Endothelial cell of hepatic sinusoid (primary cell): ENCODE measurements at regions not wholly inside any gene's neighbourhood (a gene's known extent, or its start where the extent isn't known, plus 50 kb on each side); places are given as distances from the start of the nearest gene placed in this dataset.

Source experiments
- in situ Hi-C: cut with HindIII; loops from 2 replicates; pipeline ENCODE4 v1.10.0; 2017; ENCODE audit warnings: low sequenced_read_pairs

GRCh38 chr6:165229216-165229615 lies 80.2 kb downstream of the C6orf118 start:
- in situ Hi-C loops: no loop called here

DNA sequence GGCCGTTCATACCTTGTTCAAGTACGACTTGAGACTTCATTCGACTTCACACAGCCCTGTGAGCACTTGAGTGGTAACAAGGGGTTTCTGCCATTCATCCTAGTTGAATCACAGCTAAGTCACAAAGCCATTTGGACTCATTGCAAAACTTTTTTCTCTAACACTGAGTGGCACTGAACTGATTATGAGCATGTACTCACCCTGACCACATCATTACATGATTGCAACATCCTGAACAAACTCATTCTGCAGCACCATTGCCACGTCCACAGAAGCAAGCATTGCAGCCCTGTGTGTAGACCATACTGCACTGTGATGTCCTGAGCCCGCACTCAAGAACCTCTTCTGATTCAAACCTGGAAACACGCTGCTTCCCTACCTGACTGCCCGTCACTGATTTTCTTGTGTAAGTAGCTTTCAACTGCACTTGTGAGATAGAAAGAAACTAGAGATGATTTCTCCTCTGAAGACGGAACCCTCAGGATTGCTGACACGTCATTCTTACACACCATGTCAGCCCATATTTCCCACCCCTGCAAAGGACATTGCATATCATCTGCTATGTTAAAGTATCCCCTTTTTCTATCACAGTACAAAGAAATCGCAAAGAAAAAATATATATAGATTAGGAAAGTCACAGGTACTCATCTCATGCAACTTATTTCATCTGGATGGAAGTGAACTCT lies 81.6 kb downstream of the C6orf118 start:
- in situ Hi-C loops: no loop called here

- in situ Hi-C loops: no loop called here
Measured at GRCh38 chr6:165223736-165224135, 85.7 kb downstream of the C6orf118 start.

- in situ Hi-C loops: no loop called here
Measured at GRCh38 chr6:165223101-165223500, 86.3 kb downstream of the C6orf118 start.

DNA sequence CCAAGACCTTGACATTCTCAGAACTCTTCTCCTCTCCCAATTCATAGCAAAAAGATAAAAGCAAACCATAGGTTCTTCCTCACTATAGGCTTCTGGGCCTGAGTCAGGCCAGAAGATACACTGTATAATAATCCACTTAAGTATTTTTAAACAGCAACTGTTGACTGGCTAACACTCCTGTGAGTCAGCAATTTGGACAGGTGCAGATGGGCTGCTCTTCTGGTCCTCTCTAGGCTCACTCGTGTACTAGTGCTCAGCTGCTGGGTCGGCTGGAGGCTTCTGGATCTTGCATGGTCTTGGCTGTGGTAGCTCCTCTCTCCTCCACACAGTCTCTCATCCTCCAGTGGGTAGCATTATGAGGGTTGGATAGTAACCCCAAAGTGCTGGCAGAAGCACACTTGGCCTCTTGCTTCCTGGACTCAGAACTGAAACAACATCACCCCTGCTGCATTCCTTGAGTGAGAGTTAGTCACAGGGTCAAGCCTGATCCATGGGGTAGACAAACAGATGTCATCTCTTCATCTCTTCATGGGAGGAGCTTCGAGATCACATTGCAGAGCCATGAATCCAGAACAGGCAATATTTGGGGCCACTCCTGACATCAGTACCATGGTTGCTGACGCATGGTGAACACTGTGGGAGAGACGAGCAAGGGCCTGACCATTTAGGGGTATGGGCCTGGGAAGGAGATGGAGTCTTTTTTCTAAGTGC lies 86.9 kb downstream of the C6orf118 start:
- in situ Hi-C loops: no loop called here

GRCh38 chr6:165220045-165220444 lies 89.4 kb downstream of the C6orf118 start:
- in situ Hi-C loops: no loop called here

- in situ Hi-C loops: no loop called here
Measured at GRCh38 chr6:165219629-165220028, 89.8 kb downstream of the C6orf118 start.

- in situ Hi-C loops: no loop called here
Measured at GRCh38 chr6:165218829-165219228, 90.6 kb downstream of the C6orf118 start.

DNA sequence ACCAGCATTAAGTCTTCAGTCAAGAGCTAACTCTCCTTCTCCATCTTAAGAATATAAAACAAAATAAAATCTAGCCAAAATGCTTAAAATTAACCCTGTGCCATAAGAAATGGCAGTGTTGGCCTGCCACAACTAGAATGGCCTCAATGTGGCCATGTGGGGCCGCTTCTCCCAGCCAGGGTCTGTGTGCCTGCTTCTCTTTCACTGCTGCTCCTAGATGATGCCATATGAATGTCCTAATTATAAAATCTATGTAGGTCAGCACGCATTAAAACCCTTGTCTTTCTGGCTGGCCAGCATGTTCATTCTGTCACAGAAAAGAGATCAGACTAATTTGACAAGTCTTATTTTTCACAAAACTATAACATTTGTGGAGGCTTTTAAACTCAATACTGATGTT lies 102.6 kb downstream of the C6orf118 start:
- in situ Hi-C loops: no loop called here

- in situ Hi-C loops: no loop called here
Measured at GRCh38 chr6:165205632-165206031, 103.8 kb downstream of the C6orf118 start.

DNA sequence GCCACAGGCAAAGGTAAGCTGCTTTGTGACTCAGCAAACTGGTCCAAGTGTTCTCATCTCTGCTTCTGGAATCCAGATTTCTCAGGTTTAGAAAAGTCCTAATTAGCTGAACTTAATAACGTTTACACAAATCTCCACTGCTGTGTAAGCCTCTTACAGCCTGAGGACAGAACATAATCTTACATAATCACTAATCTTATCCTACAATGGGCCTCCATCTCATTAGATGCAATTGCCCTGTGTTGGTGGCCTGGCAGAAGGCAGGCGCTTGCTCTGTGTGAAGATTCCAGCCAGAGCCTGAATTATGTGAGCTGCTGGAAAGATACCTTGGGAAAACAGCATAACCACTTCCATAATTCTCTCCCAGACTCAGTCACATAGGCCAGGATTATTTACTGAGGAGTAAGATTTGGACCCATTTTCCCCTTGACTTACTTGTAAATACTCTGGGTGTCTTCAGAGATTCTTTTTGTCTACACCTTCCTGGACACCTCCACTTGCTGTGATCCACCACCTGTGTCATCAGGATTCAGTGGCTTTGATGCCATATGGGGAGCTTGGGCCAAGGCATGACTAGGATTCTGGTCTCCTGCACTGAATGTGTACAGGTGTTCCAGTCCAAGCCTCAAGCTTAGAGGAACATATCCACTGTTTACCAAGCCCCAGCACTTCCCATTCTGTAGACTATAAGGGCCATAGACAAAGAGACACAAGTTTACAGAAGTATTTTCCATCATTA lies 104.4 kb downstream of the C6orf118 start:
- in situ Hi-C loops: no loop called here

GRCh38 chr6:165200178-165200577 lies 109.2 kb downstream of the C6orf118 start:
- in situ Hi-C loops: no loop called here

- in situ Hi-C loops: no loop called here
Measured at GRCh38 chr6:165191461-165191860, 117.9 kb downstream of the C6orf118 start.

GRCh38 chr6:165186441-165187205 lies 122.8 kb downstream of the C6orf118 start:
- in situ Hi-C loops: no loop called here

DNA sequence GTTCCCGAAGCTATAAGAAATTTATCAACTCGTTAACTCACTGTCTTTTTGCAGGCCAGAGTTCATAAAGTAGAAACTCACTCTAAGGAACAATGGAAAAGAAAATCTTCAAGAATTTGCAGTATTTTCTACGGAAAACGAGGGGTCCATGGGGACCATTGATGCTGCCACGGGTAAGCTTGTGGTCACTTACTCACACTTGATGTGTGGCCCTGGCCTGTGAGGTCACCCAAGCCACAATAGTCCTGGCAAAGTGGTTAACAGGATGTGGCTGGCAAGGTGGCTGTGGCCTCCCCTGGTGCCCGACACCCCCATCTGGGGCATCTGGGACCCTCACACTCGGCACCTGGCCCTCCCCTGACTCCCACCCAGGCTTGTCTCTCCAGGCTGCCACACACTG lies 123.4 kb downstream of the C6orf118 start:
- in situ Hi-C loops: no loop called here

GRCh38 chr6:165184192-165184979 lies 125.0 kb downstream of the C6orf118 start:
- in situ Hi-C loops: no loop called here

- in situ Hi-C loops: no loop called here
Measured at GRCh38 chr6:165183496-165184140, 125.8 kb downstream of the C6orf118 start.

DNA sequence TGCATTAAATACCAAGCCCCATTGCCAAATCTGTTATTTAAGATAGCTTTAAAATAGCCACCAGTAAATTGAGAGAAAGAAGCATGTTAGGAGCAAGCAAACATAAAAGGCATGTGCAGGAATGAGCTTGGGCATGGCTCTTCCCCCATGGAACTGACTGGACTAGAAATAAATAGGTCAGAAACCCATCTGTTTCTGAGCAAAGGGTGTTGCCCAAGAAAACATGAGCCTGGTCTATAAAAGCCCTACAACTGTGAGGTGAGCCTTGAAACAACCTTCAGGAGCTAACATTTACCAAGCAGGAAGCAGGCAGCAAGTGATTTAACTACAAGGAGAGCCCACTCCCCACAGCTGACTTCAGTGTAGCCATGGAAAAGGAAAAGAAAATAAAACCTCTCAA lies 126.3 kb downstream of the C6orf118 start:
- in situ Hi-C loops: no loop called here

- in situ Hi-C loops: no loop called here
Measured at GRCh38 chr6:165181951-165182414, 127.4 kb downstream of the C6orf118 start.

DNA sequence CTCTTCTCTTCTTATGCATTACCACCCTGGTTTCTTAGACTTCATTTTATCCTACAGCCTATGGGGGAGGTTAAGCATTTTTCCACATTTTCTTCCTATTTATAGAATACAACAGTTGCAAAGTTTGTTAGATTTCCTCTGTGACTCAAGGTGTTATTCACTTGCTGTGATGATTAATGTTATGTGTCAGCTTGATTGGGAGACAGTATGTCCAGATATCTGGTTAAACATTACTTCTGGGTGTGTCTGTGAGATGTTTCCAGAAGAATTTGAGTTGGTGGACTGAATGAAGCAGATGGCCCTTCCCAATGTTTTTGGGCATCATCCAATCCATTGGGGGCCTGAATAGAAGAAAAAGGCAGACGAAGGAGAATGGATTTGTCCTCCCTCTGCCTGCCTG lies 131.3 kb downstream of the C6orf118 start:
- in situ Hi-C loops: no loop called here
